Kidney glomerular epithelial cell (primary cell): ENCODE measurements at regions not wholly inside any gene's neighbourhood (a gene's known extent, or its start where the extent isn't known, plus 50 kb on each side); places are given as distances from the start of the nearest gene placed in this dataset.
A peak's percentile ranks its signal among the peaks of the same experiment; 100 is the strongest.

Experiments
- DNase-seq: peaks from one replicate; lab custom pipeline; 2025; lab: John Stamatoyannopoulos, UW

- DNase-seq, result no peak
Observed at GRCh38 chr13:83219832-83220231, 662.4 kb downstream of the SLITRK1 start.

- no peak for DNase-seq
Observed at GRCh38 chr13:83216479-83217245, 665.6 kb downstream of the SLITRK1 start.

- DNase-seq, result no peak
Observed at GRCh38 chr13:83215627-83216026, 666.6 kb downstream of the SLITRK1 start.

DNA sequence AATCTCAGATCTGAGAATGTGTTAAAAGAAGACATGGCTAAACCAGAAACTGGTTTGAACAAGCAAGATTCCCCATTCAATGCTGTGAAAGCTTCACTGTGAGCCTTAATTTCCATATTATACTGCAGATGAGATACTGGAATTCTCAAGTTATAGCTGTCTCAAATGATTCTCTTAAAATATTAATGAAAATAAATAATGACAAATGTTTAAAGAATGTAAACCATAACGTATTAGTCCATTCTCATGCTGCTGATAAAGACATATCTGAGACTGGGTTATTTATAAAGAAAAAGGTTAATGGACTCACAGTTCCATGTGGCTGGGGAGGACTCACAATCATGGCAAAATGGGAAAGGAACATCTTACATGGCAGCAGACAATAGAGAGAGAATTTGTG lies 667.8 kb downstream of the SLITRK1 start:
- no peak for DNase-seq

- no peak for DNase-seq
Observed at GRCh38 chr13:83211301-83211700, 671.0 kb downstream of the SLITRK1 start.

GRCh38 chr13:83204886-83205285 lies 677.4 kb downstream of the SLITRK1 start:
- no peak for DNase-seq

- DNase-seq, result no peak
Observed at GRCh38 chr13:83201506-83201905, 680.8 kb downstream of the SLITRK1 start.

- no peak for DNase-seq
Observed at GRCh38 chr13:83197316-83197715, 685.0 kb downstream of the SLITRK1 start.

DNA sequence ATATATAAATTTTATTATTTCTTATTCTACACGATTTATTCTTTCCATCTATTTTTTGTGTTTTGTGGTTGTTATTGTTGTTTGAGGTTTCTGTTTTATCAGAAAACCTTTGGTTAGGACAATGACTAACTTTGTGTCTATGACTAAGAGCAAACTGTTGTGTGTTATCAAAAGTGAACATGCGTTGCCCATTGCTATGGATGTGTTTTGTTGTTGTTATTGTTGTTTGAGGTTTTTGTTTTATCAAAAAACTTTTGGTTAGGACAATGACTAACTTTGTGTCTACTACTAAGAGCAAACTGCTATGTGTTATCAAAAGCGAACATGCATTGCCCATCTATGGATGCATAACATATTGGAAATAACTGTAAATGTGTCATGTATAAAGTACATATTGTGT lies 692.3 kb downstream of the SLITRK1 start:
- DNase-seq, result no peak

DNA sequence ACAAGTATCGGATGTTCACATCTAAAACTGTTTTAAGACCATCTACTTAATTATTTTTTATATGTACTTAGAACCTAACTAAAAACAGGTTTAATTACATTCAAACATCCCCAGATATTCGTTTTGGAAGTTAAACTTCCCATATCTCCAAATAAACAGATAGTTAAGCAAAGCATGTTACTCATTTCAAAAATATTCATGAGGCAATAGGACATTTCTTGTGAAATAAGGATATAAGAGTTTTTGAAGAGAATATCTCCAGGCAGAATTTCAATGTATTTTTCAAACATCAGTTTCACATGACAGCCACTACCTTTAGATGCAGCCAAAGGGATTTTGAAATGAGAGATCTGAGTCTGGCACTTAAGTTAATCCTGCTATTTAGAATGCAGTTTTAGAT lies 697.5 kb downstream of the SLITRK1 start:
- no peak for DNase-seq

DNA sequence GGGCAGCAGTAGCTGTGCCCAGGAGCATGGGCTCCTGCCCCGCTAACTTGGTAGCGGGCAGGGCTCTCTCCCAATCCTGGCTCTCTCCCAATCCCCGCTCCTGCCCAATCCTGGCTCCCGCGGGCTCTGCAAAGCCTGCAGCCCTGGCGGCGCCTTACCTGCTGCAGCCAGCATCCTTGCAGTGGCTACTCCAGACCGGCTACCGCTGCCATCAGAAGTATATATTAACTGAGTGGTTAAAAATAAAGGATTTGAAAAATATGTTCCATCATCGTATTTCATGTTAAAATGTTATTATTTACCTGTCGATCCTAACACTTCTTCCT lies 698.2 kb downstream of the SLITRK1 start:
- no peak for DNase-seq

GRCh38 chr13:83183439-83184149 lies 698.7 kb downstream of the SLITRK1 start:
- no peak for DNase-seq

GRCh38 chr13:83182845-83183244 lies 699.4 kb downstream of the SLITRK1 start:
- no peak for DNase-seq

- DNase-seq, result no peak
Observed at GRCh38 chr13:83178008-83178407, 704.3 kb downstream of the SLITRK1 start.

DNA sequence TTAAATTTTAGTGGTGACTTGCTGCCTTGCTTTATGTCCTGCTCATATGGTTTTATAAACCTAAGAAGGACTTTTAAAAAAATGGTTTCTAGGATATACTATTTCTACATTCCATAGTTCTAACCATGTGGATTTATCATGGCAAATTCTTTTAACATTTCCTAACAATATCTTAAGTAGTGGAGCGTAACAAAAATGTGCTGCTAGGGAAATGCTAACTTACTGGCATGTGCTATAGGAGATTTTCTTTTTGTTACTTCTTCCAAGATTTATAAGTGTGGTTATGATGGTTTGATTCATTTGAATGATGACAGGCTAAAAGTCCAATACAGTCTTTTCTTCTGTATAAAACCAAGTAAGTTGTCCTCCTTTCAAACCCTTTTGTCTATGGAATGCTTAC lies 713.7 kb downstream of the SLITRK1 start:
- peak; percentile 50 for DNase-seq

GRCh38 chr13:83167203-83167602 lies 715.1 kb downstream of the SLITRK1 start:
- no peak for DNase-seq

GRCh38 chr13:83166550-83166949 lies 715.7 kb downstream of the SLITRK1 start:
- DNase-seq, result no peak

DNA sequence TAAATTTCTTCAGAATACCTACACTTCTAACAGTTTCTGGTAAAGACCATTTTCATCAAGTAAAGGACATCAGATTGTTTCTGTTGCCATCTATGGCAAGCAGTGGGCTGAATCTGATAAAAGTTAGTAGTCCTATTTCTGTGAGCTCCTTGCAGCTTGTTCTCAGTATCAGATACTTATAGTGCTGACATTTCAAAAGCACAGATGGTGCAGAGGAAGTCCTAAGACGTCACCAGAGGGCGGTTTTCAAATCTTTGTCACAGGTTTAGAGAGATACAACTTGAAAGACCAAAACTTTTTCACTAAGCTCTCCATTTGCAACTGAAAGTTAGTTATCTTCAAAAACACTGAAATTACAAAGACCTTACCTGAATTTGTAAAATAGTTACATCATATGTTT lies 719.8 kb downstream of the SLITRK1 start:
- DNase-seq, result no peak

GRCh38 chr13:83153848-83154247 lies 728.4 kb downstream of the SLITRK1 start:
- no peak for DNase-seq

- no peak for DNase-seq
Observed at GRCh38 chr13:83151308-83151660, 731.0 kb downstream of the SLITRK1 start.

DNA sequence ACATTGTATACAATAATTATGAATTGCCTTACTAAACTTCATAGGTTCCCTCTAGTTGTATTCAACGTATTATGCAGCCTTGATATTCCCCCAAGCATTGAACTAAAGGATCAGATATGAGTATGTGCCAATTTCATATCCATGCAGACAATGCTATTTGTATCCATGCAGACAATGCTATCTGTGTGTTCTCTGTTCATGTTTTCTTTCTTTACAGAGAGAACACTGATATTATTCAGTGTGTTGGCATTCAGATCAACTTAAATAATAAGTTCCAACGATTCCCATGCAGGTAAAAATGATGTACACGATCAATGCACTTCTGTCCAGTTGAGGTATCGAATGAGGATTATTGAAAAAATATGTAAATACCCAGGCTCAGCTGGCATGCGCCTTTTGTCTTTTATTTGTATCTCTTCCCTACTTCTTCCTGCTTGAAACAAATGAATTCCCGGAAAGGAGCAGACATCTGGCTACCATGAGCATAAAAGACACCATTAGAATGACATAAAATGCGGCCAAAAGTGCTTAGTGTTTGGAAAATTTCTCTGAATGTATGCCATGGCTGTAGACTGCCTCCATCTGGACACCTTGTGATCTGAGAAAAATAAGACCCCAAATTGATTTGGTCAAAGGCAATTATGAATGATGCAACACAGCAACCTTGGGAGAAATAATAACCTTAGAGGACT lies 731.5 kb downstream of the SLITRK1 start:
- DNase-seq, result no peak

DNA sequence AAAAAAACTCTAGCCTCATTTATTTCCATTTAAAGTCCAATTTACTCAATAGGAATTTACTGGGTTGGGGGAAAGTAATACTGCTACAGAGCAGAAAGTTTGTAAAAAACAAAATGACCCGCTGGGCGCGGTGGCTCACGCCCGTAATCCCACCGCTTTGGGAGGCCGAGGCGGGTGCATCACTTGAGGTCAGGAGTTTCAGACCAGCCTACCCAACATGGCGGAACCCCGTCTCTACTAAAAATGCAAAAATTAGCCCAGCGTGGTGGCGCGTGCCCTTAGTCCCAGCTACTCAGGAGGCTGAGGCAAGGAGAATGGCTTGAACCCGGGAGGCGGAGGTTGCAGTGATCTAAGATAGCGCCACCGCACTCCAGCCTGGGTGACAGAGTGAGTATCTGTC lies 745.6 kb downstream of the SLITRK1 start:
- DNase-seq, result no peak

DNA sequence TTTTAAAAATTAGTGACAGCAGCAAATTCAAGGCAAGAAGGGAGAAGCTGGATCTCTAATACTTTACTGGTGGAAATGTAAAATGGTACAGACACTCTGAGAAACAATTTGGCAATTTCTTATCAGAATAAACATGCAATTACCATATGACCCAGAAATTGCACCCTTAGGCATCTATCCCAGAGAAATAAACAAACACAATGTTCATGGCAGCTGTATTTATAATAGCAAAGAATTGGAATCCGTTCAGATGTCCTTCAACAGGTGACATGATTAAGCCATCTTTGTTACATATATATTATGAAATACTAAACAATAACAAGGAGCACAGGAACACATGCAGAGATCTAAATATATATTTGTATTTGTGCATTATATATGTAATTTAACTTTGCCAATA lies 756.5 kb downstream of the SLITRK1 start:
- DNase-seq, result no peak
